Right lobe of liver (tissue), 6 donors: ENCODE measurements at regions not wholly inside any gene's neighbourhood (a gene's known extent, or its start where the extent isn't known, plus 50 kb on each side); places are given as distances from the start of the nearest gene placed in this dataset.
A peak's percentile ranks its signal among the peaks of the same experiment; 100 is the strongest.
"Not testable (repeated sequence)": the region's sequence is repeated elsewhere in the genome, so short reads cannot be mapped to it uniquely, and the experiment has no call there.

ENCODE experiments used
- ATAC-seq, 4 donors: fragments of 200-7000 bp; cut with Tn5 transposase; one replicate each; pipeline ENCODE4 v1.9.1; 2020; ENCODE audit warnings: mild to moderate bottlenecking in 4 of 4, moderate library complexity in 4 of 4
- DNase-seq, 3 donors: peaks; one replicate each; pipeline ENCODE4 v3.0.0-alpha.2; 2020
- H3K27ac ChIP-seq, 3 donors: fragments of 200-600 bp; one replicate each; pipeline ENCODE4 v1.8.0; 2022
- H3K27me3 ChIP-seq, 2 donors: fragments of 200-600 bp; one replicate each; pipeline ENCODE4 v1.8.0; 2022
- H3K36me3 ChIP-seq, 4 donors: fragments of 200-600 bp; sonication (generic) in 1 of 4; one replicate each; pipeline versions ENCODE4 v1.5.1 to v1.8.0; 2017 to 2022; ENCODE audit warnings: control low read depth in 1 of 4
- H3K4me1 ChIP-seq, 4 donors: fragments of 200-600 bp; sonication (generic) in 1 of 4; one replicate each; pipeline versions ENCODE4 v1.5.1 to v1.8.0; 2017 to 2022; ENCODE audit warnings: control low read depth in 1 of 4
- H3K4me3 ChIP-seq, 3 donors: fragments of 200-600 bp; one replicate each; pipeline ENCODE4 v1.8.0; 2022
- H3K9me3 ChIP-seq, 4 donors: fragments of 200-600 bp; sonication (generic) in 1 of 4; one replicate each; pipeline versions ENCODE4 v1.5.1 to v1.8.0; 2017 to 2022; ENCODE audit warnings: control low read depth in 1 of 4
- POLR2A ChIP-seq: fragments of 450-650 bp; IDR thresholded peaks from one replicate; pipeline ENCODE4 v1.6.1; 2017; ENCODE audit warnings: antibody characterized with exemption, mild to moderate bottlenecking
- WGBS: methylation state at CpG from one replicate; pipeline ENCODE4 v1.1.6; 2018; ENCODE audit warnings: low coverage, low lambda C conversion rate; ENCODE audit not compliant: insufficient coverage; ENCODE audit errors: missing lambda C conversion rate; 5-methylcytosine and 5-hydroxymethylcytosine counted together
- intact Hi-C, 2 donors: fragments of 100-400 bp; cut with DNase I; formaldehyde crosslinking; loops; one replicate each; pipeline versions ENCODE4 v1.11.2 to v1.14.1; 2022
- TF ChIP-seq, protein P1 (sequence below), 4 donors: fragments of 200-600 bp in 3 of 4; fragments of 450-650 bp in 1 of 4; IDR thresholded peaks; one replicate each; pipeline versions ENCODE4 v1.5.1 to v1.8.0; 2016 to 2022; ENCODE audit warnings: antibody characterized with exemption in 4 of 4, mild to moderate bottlenecking in 2 of 4
- donor health status: DM: no; HTN: yes; CAD: no.
- donor health status: DM: no; HTN: no; CAD: no.
- donor health status: DM: no; HTN: no; CAD: no.
- donor health status: DM: no; HTN: yes; CAD: no.
- donor health status: DM: no; HTN: yes; CAD: no.

DNA sequence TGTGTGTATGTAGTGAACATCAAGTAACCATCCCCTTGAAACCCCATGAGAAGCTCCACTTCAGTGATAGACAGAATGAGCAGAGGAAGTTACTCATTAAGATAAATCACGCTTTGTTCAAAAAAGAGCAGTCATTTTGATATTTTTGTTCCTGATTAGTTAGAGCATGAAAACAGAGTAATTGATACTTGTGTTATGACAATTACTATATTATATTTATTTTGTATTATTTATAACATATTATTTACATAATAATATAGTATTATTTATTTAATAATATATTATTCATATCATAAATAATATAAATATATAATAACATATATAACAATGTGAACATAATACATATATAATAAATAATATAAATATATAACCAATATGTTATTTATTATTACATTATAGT, 580.9 kb downstream of the SOX5 start:
- DNase-seq (no peak), ATAC-seq (no peak)
- WGBS = 90% methylated on average over 1 of the region's 1 CpG
- TF ChIP-seq, protein P1, sequence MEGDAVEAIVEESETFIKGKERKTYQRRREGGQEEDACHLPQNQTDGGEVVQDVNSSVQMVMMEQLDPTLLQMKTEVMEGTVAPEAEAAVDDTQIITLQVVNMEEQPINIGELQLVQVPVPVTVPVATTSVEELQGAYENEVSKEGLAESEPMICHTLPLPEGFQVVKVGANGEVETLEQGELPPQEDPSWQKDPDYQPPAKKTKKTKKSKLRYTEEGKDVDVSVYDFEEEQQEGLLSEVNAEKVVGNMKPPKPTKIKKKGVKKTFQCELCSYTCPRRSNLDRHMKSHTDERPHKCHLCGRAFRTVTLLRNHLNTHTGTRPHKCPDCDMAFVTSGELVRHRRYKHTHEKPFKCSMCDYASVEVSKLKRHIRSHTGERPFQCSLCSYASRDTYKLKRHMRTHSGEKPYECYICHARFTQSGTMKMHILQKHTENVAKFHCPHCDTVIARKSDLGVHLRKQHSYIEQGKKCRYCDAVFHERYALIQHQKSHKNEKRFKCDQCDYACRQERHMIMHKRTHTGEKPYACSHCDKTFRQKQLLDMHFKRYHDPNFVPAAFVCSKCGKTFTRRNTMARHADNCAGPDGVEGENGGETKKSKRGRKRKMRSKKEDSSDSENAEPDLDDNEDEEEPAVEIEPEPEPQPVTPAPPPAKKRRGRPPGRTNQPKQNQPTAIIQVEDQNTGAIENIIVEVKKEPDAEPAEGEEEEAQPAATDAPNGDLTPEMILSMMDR (IDR thresholded peaks at IDR 0.05) = no peak
- no peak for TF ChIP-seq POLR2A
- no peaks in the 10 kb centered on the region for H3K27me3 ChIP-seq
- intact Hi-C loops = loop anchor here in 1 of 2 donors (10.0 kb wide), 1 partner anchor 154 kb away; no protein-coding TSS in a partner anchor
- H3K9me3 ChIP-seq = no peaks in the 10 kb centered on the region
- H3K27ac ChIP-seq = no peak overlapping the region
- no peak overlapping the region for H3K4me3 ChIP-seq
- H3K36me3 ChIP-seq = no peaks in the 10 kb centered on the region
- H3K4me1 ChIP-seq = no peaks in the 10 kb centered on the region

DNA sequence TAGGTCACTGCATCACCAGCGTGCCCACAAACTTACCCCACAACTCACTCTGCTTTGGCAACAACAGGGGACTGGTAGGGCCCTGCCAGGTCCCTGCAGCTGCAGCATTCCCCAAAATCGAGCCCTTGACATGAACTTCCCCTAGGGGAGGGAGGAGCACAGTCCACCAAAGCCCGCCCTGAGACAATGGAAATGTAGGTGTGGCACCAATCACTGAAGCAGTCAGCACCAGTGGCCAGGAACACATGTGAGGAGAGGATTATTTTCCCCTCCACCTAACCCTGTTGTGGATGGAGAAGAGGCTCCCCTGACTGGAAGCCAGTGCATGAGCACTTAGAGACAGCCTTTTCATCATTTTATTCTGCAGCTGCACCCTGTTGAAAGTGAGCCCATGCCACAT, 573.8 kb downstream of the SOX5 start:
- H3K27me3 ChIP-seq = no peaks in the 10 kb centered on the region
- peaks cover 0 to 10% (median 0%) of the 10 kb centered on the region in 4 donors for H3K9me3 ChIP-seq
- intact Hi-C loops = no loop called here
- no peak for DNase-seq
- no peak for TF ChIP-seq POLR2A
- TF ChIP-seq, protein P1 (IDR thresholded peaks at IDR 0.05) = no peak
- no peak for ATAC-seq
- no peaks in the 10 kb centered on the region for H3K4me1 ChIP-seq
- no peak overlapping the region for H3K27ac ChIP-seq
- no peaks in the 10 kb centered on the region for H3K36me3 ChIP-seq
- no CpG with 5 or more reads among the region's 3 CpGs for WGBS
- H3K4me3 ChIP-seq = no peak overlapping the region

DNA sequence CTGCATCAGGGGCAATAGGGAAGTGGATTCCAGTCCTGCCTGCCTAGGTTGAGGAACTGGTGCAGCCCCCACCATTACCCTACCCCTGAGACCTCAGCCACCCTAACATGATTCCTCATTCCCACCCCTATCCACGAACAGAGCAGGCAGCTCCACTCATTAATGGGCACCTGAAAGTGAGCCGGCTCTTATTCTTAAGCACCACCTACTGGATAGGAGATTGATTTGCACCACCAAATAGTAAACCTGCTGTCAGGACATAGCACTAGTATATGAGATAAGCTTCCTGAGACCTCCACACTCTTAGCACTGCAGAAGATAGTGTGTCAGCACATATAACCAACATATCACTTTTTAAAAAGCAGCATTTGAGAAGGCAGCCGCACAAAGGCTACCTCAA, 573.2 kb downstream of the SOX5 start:
- Histone ChIP-seq H3K4me1 (no peaks in the 10 kb centered on the region), H3K36me3 (no peaks in the 10 kb centered on the region), H3K4me3 (no peak overlapping the region), H3K27ac (no peak overlapping the region), H3K9me3 (peaks cover 0 to 10% (median 0%) of the 10 kb centered on the region in 4 donors), H3K27me3 (no peaks in the 10 kb centered on the region)
- intact Hi-C loops = no loop called here
- ATAC-seq (peak; percentile 70 to 89 (median 81)), DNase-seq (no peak)
- WGBS = 56% methylated on average over 2 of the region's 3 CpGs
- TF ChIP-seq, protein P1 (IDR thresholded peaks at IDR 0.05) = peak; percentile 34 to 54 (median 45)
- TF ChIP-seq POLR2A = no peak

DNA sequence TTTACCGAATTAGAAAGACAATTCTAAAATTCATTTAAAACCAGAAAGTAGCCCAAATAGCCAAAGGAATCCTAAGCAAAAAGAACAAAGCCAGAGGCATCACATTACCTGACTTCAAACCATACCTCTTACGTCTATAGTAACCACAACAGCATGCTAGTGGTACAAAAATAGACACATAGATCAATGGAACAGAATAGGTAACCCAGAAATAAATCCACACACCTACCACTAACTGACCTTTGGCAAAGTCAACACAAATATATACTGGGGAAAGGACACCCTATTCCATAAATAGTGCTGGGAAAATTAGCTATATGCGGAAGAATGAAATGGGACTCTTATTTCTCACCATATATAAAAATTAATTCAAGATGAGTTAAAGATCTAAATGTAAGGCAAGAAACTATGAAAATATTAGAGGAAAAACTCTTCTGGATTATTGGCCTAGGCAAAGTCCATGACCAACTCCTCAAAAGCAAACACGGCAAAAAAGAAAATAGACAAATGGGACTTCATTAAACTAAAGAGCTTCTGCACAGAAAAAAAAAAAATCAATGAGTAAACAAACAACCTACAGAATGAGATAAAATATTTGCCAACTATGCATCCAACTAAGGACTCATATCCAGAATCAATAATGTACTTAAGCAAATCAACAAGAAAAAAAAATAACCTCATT, 568.9 kb downstream of the SOX5 start:
- ATAC-seq = peak; percentile 69 to 84 (median 80)
- H3K9me3 ChIP-seq = peaks cover 0 to 10% (median 0%) of the 10 kb centered on the region in 4 donors
- TF ChIP-seq, protein P1 (IDR thresholded peaks at IDR 0.05) = no peak
- TF ChIP-seq POLR2A = no peak
- WGBS = 32% methylated on average over 4 of the region's 4 CpGs
- no peaks in the 10 kb centered on the region for H3K4me1 ChIP-seq
- no peak for DNase-seq
- no peaks in the 10 kb centered on the region for H3K36me3 ChIP-seq
- no peaks in the 10 kb centered on the region for H3K27me3 ChIP-seq
- H3K4me3 ChIP-seq = no peak overlapping the region
- peak overlapping the region in 2 of 3 donors; percentile 5 to 11 for H3K27ac ChIP-seq
- intact Hi-C loops = no loop called here

DNA sequence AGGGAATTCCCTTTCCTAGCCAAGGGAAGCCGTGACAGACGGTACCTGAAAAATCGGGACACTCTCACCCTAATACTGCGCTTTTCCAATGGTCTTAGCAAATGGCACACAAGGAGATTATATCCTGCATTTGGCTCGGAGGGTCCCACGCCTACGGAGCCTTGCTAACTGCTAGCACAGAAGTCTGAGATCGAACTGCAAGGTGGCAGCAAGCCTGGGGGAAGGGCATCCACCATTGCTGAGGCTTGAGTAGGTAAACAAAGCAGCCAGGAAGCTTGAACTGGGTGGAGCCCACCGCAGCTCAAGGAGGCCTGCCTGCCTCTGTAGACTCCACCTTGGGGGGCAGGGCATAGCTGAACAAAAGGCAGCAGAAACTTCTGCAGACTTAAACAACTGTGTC, 560.6 kb downstream of the SOX5 start:
- WGBS = 67% methylated on average over 7 of the region's 9 CpGs
- ATAC-seq, intact Hi-C loops: not testable (repeated sequence)

More for the DNA sequence above, 560.6 kb downstream of the SOX5 start:
- H3K4me1 ChIP-seq, H3K4me3 ChIP-seq, H3K9me3 ChIP-seq, H3K27ac ChIP-seq, H3K27me3 ChIP-seq, DNase-seq, H3K36me3 ChIP-seq: not testable (repeated sequence)
